HepG2 (cell line): ENCODE measurements at regions not wholly inside any gene's neighbourhood (a gene's known extent, or its start where the extent isn't known, plus 50 kb on each side); places are given as distances from the start of the nearest gene placed in this dataset.

Experiments used
- ARID2 ChIP-seq: sonication (generic); formaldehyde crosslinking; IDR thresholded peaks from 2 replicates; pipeline ENCODE4 v1.8.1; 2022; ENCODE audit warnings: mild to moderate bottlenecking, missing genetic modification reagents, borderline replicate concordance
- ARNT2 ChIP-seq: sonication (generic); formaldehyde crosslinking; IDR thresholded peaks from 2 replicates; pipeline ENCODE4 v1.8.0; 2022; ENCODE audit warnings: mild to moderate bottlenecking, low read depth, missing genetic modification reagents, moderate library complexity
- ATF7 ChIP-seq, 2 experiments: fragments of 450-650 bp in 1 of 2; sonication (generic) in 1 of 2; formaldehyde crosslinking in 1 of 2; IDR thresholded peaks; 2 replicates each; pipeline versions ENCODE4 v1.4.0 to v1.6.1; 2016 to 2020; ENCODE audit warnings: antibody characterized with exemption in 1 of 2, mild to moderate bottlenecking in 1 of 2, missing genetic modification reagents in 1 of 2
- BHLHE40 ChIP-seq: IDR thresholded peaks from 2 replicates; pipeline ENCODE4 v1.6.1; 2011; ENCODE audit warnings: low read length, improper control_type of control experiment
- CREB1 ChIP-seq, 2 experiments: fragments of 450-650 bp in 1 of 2; IDR thresholded peaks; 2 replicates each; pipeline ENCODE4 v1.6.1; 2016 to 2017; ENCODE audit warnings: control low read depth in 1 of 2, mild to moderate bottlenecking in 1 of 2, missing compliant biosample characterization in 1 of 2, missing genetic modification characterization in 1 of 2
- CSRNP1 ChIP-seq: sonication (generic); formaldehyde crosslinking; IDR thresholded peaks from 2 replicates; pipeline ENCODE4 v1.8.1; 2023; ENCODE audit warnings: mild to moderate bottlenecking, missing genetic modification reagents
- ELF3 ChIP-seq: IDR thresholded peaks from 2 replicates; pipeline ENCODE4 v1.6.1; 2016; ENCODE audit warnings: missing genetic modification reagents, missing compliant biosample characterization
- HOXA5 ChIP-seq: sonication (generic); formaldehyde crosslinking; IDR thresholded peaks from 2 replicates; pipeline ENCODE4 v1.4.0; 2020; ENCODE audit warnings: missing genetic modification reagents
- JARID2 ChIP-seq: sonication (generic); formaldehyde crosslinking; IDR thresholded peaks from 2 replicates; pipeline ENCODE4 v1.8.1; 2023; ENCODE audit warnings: missing genetic modification reagents, inconsistent platforms; ENCODE audit not compliant: insufficient replicate concordance
- JDP2 ChIP-seq: sonication (generic); formaldehyde crosslinking; IDR thresholded peaks from 2 replicates; pipeline ENCODE4 v1.8.1; 2022; ENCODE audit warnings: missing genetic modification reagents, borderline replicate concordance
- KDM6A ChIP-seq: IDR thresholded peaks from 2 replicates; pipeline ENCODE4 v1.6.1; 2016; ENCODE audit warnings: low read depth
- SMAD3 ChIP-seq: sonication (generic); formaldehyde crosslinking; IDR thresholded peaks from 2 replicates; pipeline ENCODE4 v1.4.0; 2020; ENCODE audit warnings: missing genetic modification reagents
- SMYD3 ChIP-seq: sonication (generic); formaldehyde crosslinking; IDR thresholded peaks from 2 replicates; pipeline ENCODE4 v1.8.1; 2023; ENCODE audit warnings: mild to moderate bottlenecking, missing genetic modification reagents
- SYNCRIP ChIP-seq: fragments of 200-400 bp; formaldehyde crosslinking; IDR thresholded peaks from 2 replicates; pipeline ENCODE4 v1.6.1; 2018; ENCODE audit warnings: mild to moderate bottlenecking, low read depth, low read length; ENCODE audit not compliant: insufficient read depth
- TGIF2 ChIP-seq: IDR thresholded peaks from 2 replicates; pipeline ENCODE4 v1.6.1; 2016; ENCODE audit warnings: control low read depth, missing compliant biosample characterization
- TP53 ChIP-seq: sonication (generic); formaldehyde crosslinking; conservative IDR thresholded peaks from 2 replicates; pipeline ENCODE4 v1.4.0; 2020; ENCODE audit warnings: missing genetic modification reagents
- YEATS4 ChIP-seq: sonication (generic); formaldehyde crosslinking; IDR thresholded peaks from 2 replicates; pipeline ENCODE4 v1.4.0; 2020; ENCODE audit warnings: missing genetic modification reagents, borderline replicate concordance
- ZBTB21 ChIP-seq: sonication (generic); formaldehyde crosslinking; IDR thresholded peaks from 2 replicates; pipeline ENCODE4 v1.4.0; 2020; ENCODE audit warnings: missing genetic modification reagents
- ZBTB26 ChIP-seq: IDR thresholded peaks from 2 replicates; pipeline ENCODE4 v1.6.1; 2016; ENCODE audit warnings: missing compliant biosample characterization, missing genetic modification reagents, borderline replicate concordance
- ZFP90 ChIP-seq: sonication (generic); formaldehyde crosslinking; IDR thresholded peaks from 2 replicates; pipeline ENCODE4 v1.8.0; 2022; ENCODE audit warnings: missing genetic modification reagents, mild to moderate bottlenecking, inconsistent platforms, borderline replicate concordance
- ZGPAT ChIP-seq: IDR thresholded peaks from 2 replicates; pipeline ENCODE4 v1.6.1; 2016; ENCODE audit warnings: mild to moderate bottlenecking
- ZNF17 ChIP-seq: sonication (generic); formaldehyde crosslinking; IDR thresholded peaks from 2 replicates; pipeline ENCODE4 v1.5.0; 2020; ENCODE audit warnings: mild to moderate bottlenecking, missing genetic modification reagents
- ZNF18 ChIP-seq: sonication (generic); formaldehyde crosslinking; IDR thresholded peaks from 2 replicates; pipeline ENCODE4 v1.8.0; 2022; ENCODE audit warnings: mild to moderate bottlenecking, missing genetic modification reagents; ENCODE audit not compliant: insufficient replicate concordance
- ZNF569 ChIP-seq: sonication (generic); formaldehyde crosslinking; IDR thresholded peaks from 2 replicates; pipeline ENCODE4 v1.5.0; 2020; ENCODE audit warnings: mild to moderate bottlenecking, missing genetic modification reagents, moderate library complexity, borderline replicate concordance
- ZNF619 ChIP-seq: sonication (generic); formaldehyde crosslinking; IDR thresholded peaks from 2 replicates; pipeline ENCODE4 v1.4.0; 2020; ENCODE audit warnings: mild to moderate bottlenecking, missing genetic modification reagents
- ZNF740 ChIP-seq: sonication (generic); formaldehyde crosslinking; IDR thresholded peaks from 2 replicates; pipeline ENCODE4 v1.4.0; 2020; ENCODE audit warnings: missing genetic modification reagents
- ZSCAN9 ChIP-seq: IDR thresholded peaks from 2 replicates; pipeline ENCODE4 v1.6.1; 2016; ENCODE audit warnings: borderline replicate concordance

GRCh38 chr11:8765294-8765693 lies 82.7 kb downstream of the RPL27A start (continued):
- TF ChIP-seq ZNF17 (no peak), ZNF740 (no peak), ZFP90 (CRISPR knock-in tag) (no peak), ZSCAN9 (no peak), CSRNP1 (CRISPR knock-in tag) (no peak), HOXA5 (CRISPR knock-in tag) (no peak), ELF3 (0 out of 2 replicates have a peak, but pooled peaks have one; percentile 22), ZBTB21 (CRISPR knock-in tag) (peak; percentile 64; the same call in 1 of the 2 replicates), TP53 (no peak), SMAD3 (CRISPR knock-in tag) (no peak), ATF7 (IDR thresholded peaks at IDR 0.05) (peak; percentile 95), ATF7 (CRISPR knock-in tag; IDR thresholded peaks at IDR 0.05) (no peak), CREB1 (IDR thresholded peaks at IDR 0.05) (no peak), CREB1 (CRISPR knock-in tag; IDR thresholded peaks at IDR 0.05) (0 out of 2 replicates have a peak, but pooled peaks have one; percentile 26), KDM6A (CRISPR knock-in tag) (no peak), JARID2 (no peak), SMYD3 (CRISPR knock-in tag) (no peak), ZNF18 (no peak), TGIF2 (CRISPR knock-in tag) (no peak), JDP2 (CRISPR knock-in tag) (no peak), ZNF569 (CRISPR knock-in tag) (no peak), ZBTB26 (no peak), ARID2 (CRISPR knock-in tag) (no peak), BHLHE40 (no peak), ZNF619 (no peak), YEATS4 (CRISPR knock-in tag) (no peak), ARNT2 (CRISPR knock-in tag) (no peak), ZGPAT (CRISPR knock-in tag) (no peak), SYNCRIP (no peak)
